ENCODE measurements at regions not wholly inside any gene's neighbourhood (a gene's known extent, or its start where the extent isn't known, plus 50 kb on each side); places are given as distances from the start of the nearest gene placed in this dataset.
A peak's percentile ranks its signal among the peaks of the same experiment; 100 is the strongest.
"Not testable (repeated sequence)": the region's sequence is repeated elsewhere in the genome, so short reads cannot be mapped to it uniquely, and the experiment has no call there.

DNA sequence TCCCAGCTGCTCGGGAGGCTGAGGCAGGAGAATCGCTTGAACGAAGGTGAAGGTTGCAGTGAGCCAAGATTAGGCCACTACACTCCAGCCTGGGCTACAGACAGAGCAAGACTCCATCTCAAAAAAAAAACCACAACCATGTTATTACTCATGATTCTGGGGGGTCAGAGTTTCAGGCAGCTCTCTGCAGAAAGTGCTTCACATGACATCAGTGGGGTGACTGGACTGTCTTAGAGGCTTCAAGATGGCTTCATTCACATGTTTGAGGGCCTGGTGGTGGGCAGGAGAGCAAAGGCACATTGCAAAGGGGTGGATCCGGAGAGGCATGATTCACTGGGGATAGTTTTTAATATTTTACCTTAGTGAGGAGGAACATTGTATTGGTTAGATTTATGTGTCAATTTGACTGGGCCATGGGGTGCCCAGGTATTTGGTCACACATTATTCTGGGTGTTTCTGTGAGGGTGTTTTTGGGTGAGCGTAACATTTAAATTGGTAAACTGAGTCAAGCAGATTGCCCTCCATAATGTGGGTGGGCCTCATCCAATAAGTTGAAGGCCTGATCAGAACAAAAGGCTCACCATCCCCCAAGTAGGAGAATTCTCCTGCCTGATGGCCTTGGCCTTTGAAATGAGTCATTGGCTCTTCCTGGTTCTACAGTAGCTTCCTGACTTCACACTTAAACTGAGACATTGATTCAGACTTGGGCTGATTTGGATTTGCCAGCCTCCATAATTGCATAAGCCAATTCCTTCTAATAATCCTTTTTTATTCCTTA lies 109.8 kb downstream of the GOSR1 start:
- DNase-seq (ENCODE audit: low read depth), result peak; percentile 55

DNA sequence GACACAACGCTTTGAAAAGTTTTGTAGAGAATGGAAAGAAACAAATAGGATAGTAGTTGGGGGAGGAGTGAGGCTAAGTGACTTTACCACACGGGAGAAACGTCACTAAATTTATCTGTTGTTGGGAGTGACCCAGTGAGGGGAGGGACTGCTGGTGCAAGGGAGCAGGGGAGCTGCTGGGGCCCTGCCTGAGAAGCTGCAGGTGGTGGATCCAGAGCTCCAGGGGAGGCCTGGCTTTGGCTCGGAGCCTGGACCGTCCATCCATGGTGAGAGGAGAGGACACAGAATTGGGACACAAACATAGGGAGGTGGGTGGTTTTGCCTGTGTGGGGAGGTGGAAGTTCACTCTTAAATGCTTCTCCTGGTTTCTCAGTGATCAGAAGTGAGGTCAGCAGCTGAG lies 107.6 kb downstream of the GOSR1 start:
- DNase-seq (ENCODE audit: low read depth), result no peak

DNA sequence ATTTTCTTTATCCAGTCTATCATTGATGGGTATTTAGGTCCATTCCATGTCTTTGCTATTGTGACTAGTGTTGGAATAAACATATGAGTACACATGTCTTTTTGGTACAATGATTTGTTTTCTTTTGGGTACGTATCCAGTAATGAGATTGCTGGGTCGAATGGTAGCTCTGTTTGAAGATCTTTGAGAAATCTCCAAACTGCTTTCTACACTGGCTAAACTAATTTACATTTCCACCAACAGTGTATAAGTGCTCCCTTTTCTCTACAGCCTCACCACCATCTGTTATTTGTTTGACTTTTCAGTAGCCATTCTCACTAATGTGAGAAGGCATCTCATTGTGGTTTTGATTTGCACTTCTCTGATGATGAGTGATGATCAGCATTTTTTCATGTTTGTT lies 103.7 kb downstream of the GOSR1 start:
- no peak for DNase-seq (ENCODE audit: low read depth)

DNA sequence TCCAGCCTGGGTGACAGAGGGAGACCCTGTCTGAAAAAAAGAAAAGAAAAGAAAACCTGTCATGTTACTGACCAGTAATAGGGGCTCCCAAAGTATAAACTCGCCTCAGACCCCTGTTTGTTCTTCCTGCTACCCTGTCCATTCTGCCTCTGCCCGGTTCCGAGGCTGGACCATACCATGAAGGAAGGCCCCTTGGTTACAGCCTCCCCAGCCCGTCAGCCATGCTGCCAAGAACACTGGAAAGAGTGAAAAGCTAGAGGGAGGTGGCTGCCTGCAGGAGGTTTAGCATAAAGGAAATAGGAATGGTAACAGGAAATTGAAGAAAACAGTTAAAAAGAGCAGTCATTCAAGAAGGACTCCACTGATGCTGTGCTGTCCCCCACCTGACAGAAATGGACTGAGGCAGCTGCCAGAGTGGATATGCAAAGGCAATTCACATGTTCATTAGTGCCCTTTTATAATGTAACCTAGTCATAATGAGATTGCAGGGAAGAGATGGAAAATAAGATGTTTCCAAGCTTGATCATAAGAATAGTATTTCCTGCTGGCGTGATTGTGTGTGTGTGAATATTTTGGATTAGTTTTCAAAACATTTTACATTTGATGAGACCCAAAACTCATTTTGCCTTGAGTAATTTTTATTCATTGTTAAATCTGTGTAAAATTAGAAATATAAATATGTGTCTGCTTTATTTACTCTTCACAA lies 102.6 kb downstream of the GOSR1 start:
- no peak for DNase-seq (ENCODE audit: low read depth)

DNA sequence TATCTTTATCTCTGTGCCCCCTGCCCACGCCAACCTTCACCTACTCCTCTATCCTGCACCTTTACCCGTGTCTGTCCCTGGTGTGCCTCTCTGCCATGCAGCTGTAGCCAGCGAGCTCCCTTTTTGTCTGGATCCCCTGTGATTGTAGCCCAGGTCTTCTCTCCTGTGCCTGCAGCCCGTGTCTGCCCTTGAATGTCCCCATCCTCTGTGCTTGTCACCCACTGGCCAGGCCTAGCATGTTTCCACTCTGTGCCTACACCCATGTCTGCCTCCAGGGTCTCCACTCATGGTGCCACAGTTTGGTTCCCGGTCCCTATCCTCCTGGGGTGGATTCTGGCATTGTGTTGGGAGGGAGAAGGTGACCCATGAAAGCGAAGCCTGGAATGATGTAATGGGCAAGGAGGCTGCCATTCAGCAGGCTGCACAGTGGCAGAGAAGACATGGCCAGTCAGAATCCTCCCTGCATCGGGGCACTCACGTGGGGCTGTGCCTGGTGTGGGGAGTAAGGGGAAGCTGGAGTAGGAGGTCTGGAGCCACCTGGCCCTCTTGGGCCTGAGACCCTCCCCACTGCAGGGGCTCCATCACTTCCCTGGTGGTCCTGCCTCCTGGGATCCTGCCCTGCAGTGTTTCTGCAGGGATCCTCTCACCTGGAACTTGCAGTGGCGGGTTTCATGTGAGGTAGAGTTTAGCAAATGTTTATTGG lies 101.0 kb downstream of the GOSR1 start:
- not testable (repeated sequence) for DNase-seq (ENCODE audit: low read depth)

Data from Daoy (cell line).